ENCODE measurements at regions not wholly inside any gene's neighbourhood (a gene's known extent, or its start where the extent isn't known, plus 50 kb on each side); places are given as distances from the start of the nearest gene placed in this dataset.

DNA sequence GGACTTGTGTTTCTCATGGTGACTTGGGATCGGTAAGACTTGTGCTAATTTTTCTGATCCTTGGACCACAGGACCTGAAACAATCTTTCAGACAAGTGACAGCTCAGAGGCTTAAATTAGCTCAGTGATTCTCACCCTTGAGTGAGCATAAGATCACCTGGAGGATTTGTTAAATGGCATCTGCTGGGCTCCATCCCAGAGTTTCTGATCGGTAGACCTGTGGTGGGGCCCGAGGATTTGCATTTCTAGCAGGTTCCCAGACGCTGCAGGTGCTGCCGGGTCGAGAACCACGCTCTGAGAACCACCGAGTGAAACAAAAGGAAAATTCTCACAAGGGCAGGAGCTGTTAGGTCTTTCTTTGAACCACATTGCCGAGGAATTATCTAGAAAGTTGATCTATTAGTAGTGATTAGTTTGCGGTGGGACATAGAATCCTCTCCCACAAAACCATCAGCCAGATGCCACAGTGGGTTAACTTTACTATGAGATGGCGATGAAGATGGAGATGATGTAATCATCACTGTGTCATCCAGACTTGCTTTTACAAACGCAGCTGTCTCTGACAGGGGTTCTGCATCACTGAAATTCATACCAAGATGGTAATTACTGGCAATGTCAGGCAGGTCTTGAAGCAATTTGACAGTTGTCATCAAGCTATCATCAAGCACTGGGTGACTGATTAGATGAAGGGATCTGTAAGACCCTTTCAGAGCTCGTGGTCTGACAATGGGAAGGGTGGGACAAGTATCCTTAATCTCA is 184.0 kb downstream of the AACS start:
- H3K27me3 ChIP-seq (ENCODE audit: control insufficient read depth, insufficient read depth, low read length): no peaks in the 10 kb centered on the region
- H3K27ac ChIP-seq (ENCODE audit: low read length): no peak overlapping the region
- 84% methylated on average over 12 of the region's 13 CpGs for WGBS (ENCODE audit: insufficient coverage)
- no peaks in the 10 kb centered on the region for H3K4me1 ChIP-seq (ENCODE audit: control insufficient read depth, insufficient read depth, low read length)
- TF ChIP-seq, protein P1, sequence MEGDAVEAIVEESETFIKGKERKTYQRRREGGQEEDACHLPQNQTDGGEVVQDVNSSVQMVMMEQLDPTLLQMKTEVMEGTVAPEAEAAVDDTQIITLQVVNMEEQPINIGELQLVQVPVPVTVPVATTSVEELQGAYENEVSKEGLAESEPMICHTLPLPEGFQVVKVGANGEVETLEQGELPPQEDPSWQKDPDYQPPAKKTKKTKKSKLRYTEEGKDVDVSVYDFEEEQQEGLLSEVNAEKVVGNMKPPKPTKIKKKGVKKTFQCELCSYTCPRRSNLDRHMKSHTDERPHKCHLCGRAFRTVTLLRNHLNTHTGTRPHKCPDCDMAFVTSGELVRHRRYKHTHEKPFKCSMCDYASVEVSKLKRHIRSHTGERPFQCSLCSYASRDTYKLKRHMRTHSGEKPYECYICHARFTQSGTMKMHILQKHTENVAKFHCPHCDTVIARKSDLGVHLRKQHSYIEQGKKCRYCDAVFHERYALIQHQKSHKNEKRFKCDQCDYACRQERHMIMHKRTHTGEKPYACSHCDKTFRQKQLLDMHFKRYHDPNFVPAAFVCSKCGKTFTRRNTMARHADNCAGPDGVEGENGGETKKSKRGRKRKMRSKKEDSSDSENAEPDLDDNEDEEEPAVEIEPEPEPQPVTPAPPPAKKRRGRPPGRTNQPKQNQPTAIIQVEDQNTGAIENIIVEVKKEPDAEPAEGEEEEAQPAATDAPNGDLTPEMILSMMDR (IDR thresholded peaks at IDR 0.05): no peak
- peaks cover 6% of the 10 kb centered on the region in 2 donors for H3K27me3 Mint-ChIP-seq (ENCODE audit: low read depth in 2 of 2)
- no peaks in the 10 kb centered on the region for H3K9me3 Mint-ChIP-seq
- ATAC-seq: no peak
- DNase-seq: no peak
- no peak overlapping the region for H3K27ac Mint-ChIP-seq
- no peak overlapping the region for H3K4me3 Mint-ChIP-seq
- no peak overlapping the region for H3K4me3 ChIP-seq (ENCODE audit: low read length)
- no peaks in the 10 kb centered on the region for H3K36me3 Mint-ChIP-seq
- intact Hi-C loops (cut with micrococcal nuclease): no loop called here
- H3K36me3 ChIP-seq (ENCODE audit: control insufficient read depth, insufficient read depth, low read length): no peaks in the 10 kb centered on the region
- H3K4me1 Mint-ChIP-seq: no peaks in the 10 kb centered on the region
- no peaks in the 10 kb centered on the region for H3K9me3 ChIP-seq (ENCODE audit: control insufficient read depth, insufficient read depth, low read length)

DNA sequence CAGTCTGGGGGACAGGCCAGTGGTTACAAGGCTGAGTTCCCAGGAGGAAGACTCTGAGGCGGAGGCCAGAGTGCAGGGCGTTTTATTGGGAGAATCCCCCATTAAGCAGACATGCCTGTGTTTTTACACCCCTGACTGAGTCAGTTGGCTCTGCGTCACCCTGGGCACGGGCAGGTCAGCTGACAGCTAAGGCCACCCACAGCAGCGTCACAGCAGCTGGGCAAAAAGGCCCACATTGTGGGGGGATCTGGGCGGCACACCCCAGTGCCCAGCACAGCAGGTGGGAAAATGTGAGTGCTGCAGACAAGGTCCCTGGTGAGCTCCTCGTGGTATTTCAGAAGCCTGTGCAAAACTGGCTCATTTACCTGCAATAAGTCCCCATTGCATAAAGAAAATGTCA is 184.7 kb downstream of the AACS start:
- H3K36me3 ChIP-seq (ENCODE audit: control insufficient read depth, insufficient read depth, low read length): no peaks in the 10 kb centered on the region
- no peaks in the 10 kb centered on the region for H3K9me3 Mint-ChIP-seq
- no peaks in the 10 kb centered on the region for H3K4me1 ChIP-seq (ENCODE audit: control insufficient read depth, insufficient read depth, low read length)
- H3K4me3 Mint-ChIP-seq: no peak overlapping the region
- no peaks in the 10 kb centered on the region for H3K36me3 Mint-ChIP-seq
- no peak overlapping the region for H3K27ac ChIP-seq (ENCODE audit: low read length)
- no peaks in the 10 kb centered on the region for H3K4me1 Mint-ChIP-seq
- no peaks in the 10 kb centered on the region for H3K27me3 ChIP-seq (ENCODE audit: control insufficient read depth, insufficient read depth, low read length)
- H3K27me3 Mint-ChIP-seq (ENCODE audit: low read depth in 2 of 2): peaks cover 3 to 10% of the 10 kb centered on the region in 2 donors
- intact Hi-C loops (cut with micrococcal nuclease): no loop called here
- no peak overlapping the region for H3K27ac Mint-ChIP-seq
- DNase-seq (no peak), ATAC-seq (no peak)
- TF ChIP-seq, protein P1 (IDR thresholded peaks at IDR 0.05): no peak
- 84% methylated on average over 7 of the region's 7 CpGs for WGBS (ENCODE audit: insufficient coverage)
- H3K9me3 ChIP-seq (ENCODE audit: control insufficient read depth, insufficient read depth, low read length): no peaks in the 10 kb centered on the region
- H3K4me3 ChIP-seq (ENCODE audit: low read length): no peak overlapping the region

DNA sequence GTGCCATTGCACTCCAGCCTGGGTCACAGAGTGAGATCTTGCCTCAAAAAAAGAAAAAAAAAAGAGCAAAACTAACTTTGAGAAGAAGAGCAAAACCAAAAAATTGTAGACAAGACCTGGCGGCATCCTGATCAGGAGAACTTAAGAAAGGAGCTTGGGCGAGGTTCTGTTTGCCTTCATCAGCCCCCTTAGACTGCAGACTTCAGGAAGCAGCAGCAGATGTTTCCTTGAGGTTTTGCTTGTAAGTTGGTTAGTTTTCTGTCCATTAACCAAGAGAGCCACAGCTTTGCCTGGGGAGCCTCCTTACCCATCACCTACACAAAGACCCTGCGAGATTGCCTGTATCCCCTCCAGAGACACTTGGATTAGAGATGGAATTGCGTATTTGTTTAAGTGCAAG is 189.0 kb downstream of the AACS start:
- Histone ChIP-seq H3K36me3 (ENCODE audit: control insufficient read depth, insufficient read depth, low read length) (no peaks in the 10 kb centered on the region), H3K4me1 (ENCODE audit: control insufficient read depth, insufficient read depth, low read length) (no peaks in the 10 kb centered on the region), H3K27ac (ENCODE audit: low read length) (no peak overlapping the region), H3K9me3 (ENCODE audit: control insufficient read depth, insufficient read depth, low read length) (no peaks in the 10 kb centered on the region), H3K4me3 (ENCODE audit: low read length) (no peak overlapping the region), H3K27me3 (ENCODE audit: control insufficient read depth, insufficient read depth, low read length) (no peaks in the 10 kb centered on the region)
- 24% methylated on average over 4 of the region's 4 CpGs for WGBS (ENCODE audit: insufficient coverage)
- TF ChIP-seq, protein P1 (IDR thresholded peaks at IDR 0.05): no peak
- DNase-seq (no peak), ATAC-seq (no peak)
- Mint-ChIP-seq H3K27me3 (ENCODE audit: low read depth in 2 of 2) (peaks cover 0 to 23% of the 10 kb centered on the region in 2 donors), H3K36me3 (no peaks in the 10 kb centered on the region), H3K4me3 (no peak overlapping the region), H3K9me3 (no peaks in the 10 kb centered on the region), H3K27ac (no peak overlapping the region), H3K4me1 (no peaks in the 10 kb centered on the region)
- intact Hi-C loops (cut with micrococcal nuclease): no loop called here

DNA sequence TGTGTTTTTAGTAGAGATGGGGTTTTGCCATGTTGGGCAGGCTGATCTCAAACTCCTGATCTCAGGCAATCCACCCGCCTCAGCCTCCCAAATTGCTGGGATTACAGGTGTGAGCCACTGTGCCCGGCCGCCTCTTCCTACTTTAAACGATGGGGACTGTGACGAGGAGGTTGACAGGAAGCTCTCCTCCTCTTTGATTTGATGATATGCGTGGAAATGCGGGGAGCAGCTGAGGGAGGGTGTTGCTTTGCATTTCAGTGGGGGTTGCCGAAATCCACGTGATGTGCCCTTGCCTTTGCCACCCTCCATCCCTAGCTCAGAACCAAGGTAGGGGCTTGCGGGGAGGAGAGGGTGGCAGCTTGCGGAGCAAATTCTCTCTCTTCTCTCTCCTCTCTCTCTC is 189.6 kb downstream of the AACS start:
- ATAC-seq: no peak
- no peaks in the 10 kb centered on the region for H3K4me1 ChIP-seq (ENCODE audit: control insufficient read depth, insufficient read depth, low read length)
- no peaks in the 10 kb centered on the region for H3K4me1 Mint-ChIP-seq
- no peaks in the 10 kb centered on the region for H3K36me3 ChIP-seq (ENCODE audit: control insufficient read depth, insufficient read depth, low read length)
- no peaks in the 10 kb centered on the region for H3K36me3 Mint-ChIP-seq
- H3K27me3 ChIP-seq (ENCODE audit: control insufficient read depth, insufficient read depth, low read length): no peaks in the 10 kb centered on the region
- TF ChIP-seq, protein P1 (IDR thresholded peaks at IDR 0.05): no peak
- peaks cover 3 to 30% of the 10 kb centered on the region in 2 donors for H3K27me3 Mint-ChIP-seq (ENCODE audit: low read depth in 2 of 2)
- no peaks in the 10 kb centered on the region for H3K9me3 ChIP-seq (ENCODE audit: control insufficient read depth, insufficient read depth, low read length)
- H3K4me3 ChIP-seq (ENCODE audit: low read length): no peak overlapping the region
- intact Hi-C loops (cut with micrococcal nuclease): no loop called here
- DNase-seq: no peak
- no peaks in the 10 kb centered on the region for H3K9me3 Mint-ChIP-seq
- H3K27ac ChIP-seq (ENCODE audit: low read length): no peak overlapping the region
- no peak overlapping the region for H3K4me3 Mint-ChIP-seq
- WGBS (ENCODE audit: insufficient coverage): 71% methylated on average over 7 of the region's 11 CpGs
- no peak overlapping the region for H3K27ac Mint-ChIP-seq

All from natural killer cell (primary cell).